LoVo (cell line): ENCODE measurements at regions not wholly inside any gene's neighbourhood (a gene's known extent, or its start where the extent isn't known, plus 50 kb on each side); places are given as distances from the start of the nearest gene placed in this dataset.

Experiments
- DNase-seq: peaks from one replicate; pipeline ENCODE4 v3.0.0-alpha.2; 2016; ENCODE audit warnings: low spot score

- no peak for DNase-seq
Measured at GRCh38 chr4:138085736-138086305, 156.3 kb downstream of the SLC7A11 start.

- no peak for DNase-seq
Measured at GRCh38 chr4:138078751-138079520, 163.2 kb downstream of the SLC7A11 start.

GRCh38 chr4:138078253-138078652, 163.9 kb downstream of the SLC7A11 start:
- no peak for DNase-seq

- DNase-seq, result no peak
Measured at GRCh38 chr4:138076561-138076960, 165.6 kb downstream of the SLC7A11 start.

GRCh38 chr4:138070816-138071215, 171.3 kb downstream of the SLC7A11 start:
- no peak for DNase-seq

- DNase-seq, result no peak
Measured at GRCh38 chr4:138063581-138063980, 178.6 kb downstream of the SLC7A11 start.

GRCh38 chr4:138062929-138063328, 179.2 kb downstream of the SLC7A11 start:
- DNase-seq, result no peak

- no peak for DNase-seq
Measured at GRCh38 chr4:138056541-138056940, 185.6 kb downstream of the SLC7A11 start.

GRCh38 chr4:138055890-138056289, 186.3 kb downstream of the SLC7A11 start:
- DNase-seq, result no peak

- DNase-seq, result no peak
Measured at GRCh38 chr4:138053641-138054301, 188.4 kb downstream of the SLC7A11 start.

- DNase-seq, result no peak
Measured at GRCh38 chr4:138052806-138053632, 189.1 kb downstream of the SLC7A11 start.

- DNase-seq, result no peak
Measured at GRCh38 chr4:138051157-138051556, 191.0 kb downstream of the SLC7A11 start.

- DNase-seq, result no peak
Measured at GRCh38 chr4:138050601-138051000, 191.5 kb downstream of the SLC7A11 start.

- no peak for DNase-seq
Measured at GRCh38 chr4:138049355-138049754, 192.8 kb downstream of the SLC7A11 start.

- DNase-seq, result no peak
Measured at GRCh38 chr4:138047290-138047689, 194.9 kb downstream of the SLC7A11 start.

- no peak for DNase-seq
Measured at GRCh38 chr4:138045036-138045435, 197.1 kb downstream of the SLC7A11 start.

- DNase-seq, result no peak
Measured at GRCh38 chr4:138039010-138039409, 203.1 kb downstream of the SLC7A11 start.

- DNase-seq, result no peak
Measured at GRCh38 chr4:138037696-138038095, 204.5 kb downstream of the SLC7A11 start.

GRCh38 chr4:138035781-138036258, 206.3 kb downstream of the SLC7A11 start:
- peak; percentile 35 for DNase-seq

- DNase-seq, result no peak
Measured at GRCh38 chr4:138034871-138035270, 207.3 kb downstream of the SLC7A11 start.

- no peak for DNase-seq
Measured at GRCh38 chr4:138032222-138032621, 209.9 kb downstream of the SLC7A11 start.

- no peak for DNase-seq
Measured at GRCh38 chr4:138030375-138030774, 211.8 kb downstream of the SLC7A11 start.
